ENCODE measurements at regions not wholly inside any gene's neighbourhood (a gene's known extent, or its start where the extent isn't known, plus 50 kb on each side); places are given as distances from the start of the nearest gene placed in this dataset.
A peak's percentile ranks its signal among the peaks of the same experiment; 100 is the strongest.

DNA sequence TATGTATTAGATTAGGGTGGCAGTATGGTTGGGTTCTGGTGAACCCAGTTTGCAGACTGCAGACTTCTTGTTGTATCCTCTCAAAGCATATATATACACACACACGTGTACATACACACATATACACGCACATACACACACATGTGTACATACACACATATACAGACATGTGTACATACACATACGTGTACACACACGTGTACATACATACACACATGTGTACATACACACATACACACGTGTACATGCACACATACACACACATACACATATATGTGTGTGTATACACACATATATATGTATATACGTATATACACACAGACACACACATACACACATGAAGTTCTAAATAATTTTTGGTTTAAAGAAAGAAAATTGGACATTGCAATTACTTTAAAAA, 780.2 kb downstream of the FLRT2 start:
- no peaks in the 10 kb centered on the region for H3K4me1 Mint-ChIP-seq (ENCODE audit: unreplicated experiment)
- H3K9me3 Mint-ChIP-seq (ENCODE audit: unreplicated experiment) = peaks cover 7% of the 10 kb centered on the region
- TF ChIP-seq, protein P1, sequence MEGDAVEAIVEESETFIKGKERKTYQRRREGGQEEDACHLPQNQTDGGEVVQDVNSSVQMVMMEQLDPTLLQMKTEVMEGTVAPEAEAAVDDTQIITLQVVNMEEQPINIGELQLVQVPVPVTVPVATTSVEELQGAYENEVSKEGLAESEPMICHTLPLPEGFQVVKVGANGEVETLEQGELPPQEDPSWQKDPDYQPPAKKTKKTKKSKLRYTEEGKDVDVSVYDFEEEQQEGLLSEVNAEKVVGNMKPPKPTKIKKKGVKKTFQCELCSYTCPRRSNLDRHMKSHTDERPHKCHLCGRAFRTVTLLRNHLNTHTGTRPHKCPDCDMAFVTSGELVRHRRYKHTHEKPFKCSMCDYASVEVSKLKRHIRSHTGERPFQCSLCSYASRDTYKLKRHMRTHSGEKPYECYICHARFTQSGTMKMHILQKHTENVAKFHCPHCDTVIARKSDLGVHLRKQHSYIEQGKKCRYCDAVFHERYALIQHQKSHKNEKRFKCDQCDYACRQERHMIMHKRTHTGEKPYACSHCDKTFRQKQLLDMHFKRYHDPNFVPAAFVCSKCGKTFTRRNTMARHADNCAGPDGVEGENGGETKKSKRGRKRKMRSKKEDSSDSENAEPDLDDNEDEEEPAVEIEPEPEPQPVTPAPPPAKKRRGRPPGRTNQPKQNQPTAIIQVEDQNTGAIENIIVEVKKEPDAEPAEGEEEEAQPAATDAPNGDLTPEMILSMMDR (IDR thresholded peaks at IDR 0.05) = no peak
- no peaks in the 10 kb centered on the region for H3K27me3 Mint-ChIP-seq (ENCODE audit: unreplicated experiment)
- H3K4me3 Mint-ChIP-seq (ENCODE audit: unreplicated experiment) = no peak overlapping the region
- peaks cover 1% of the 10 kb centered on the region for H3K36me3 Mint-ChIP-seq (ENCODE audit: unreplicated experiment)
- DNase-seq (ENCODE audit: extremely low spot score, unreplicated experiment) = no peak
- H3K27ac Mint-ChIP-seq (ENCODE audit: unreplicated experiment) = no peak overlapping the region

DNA sequence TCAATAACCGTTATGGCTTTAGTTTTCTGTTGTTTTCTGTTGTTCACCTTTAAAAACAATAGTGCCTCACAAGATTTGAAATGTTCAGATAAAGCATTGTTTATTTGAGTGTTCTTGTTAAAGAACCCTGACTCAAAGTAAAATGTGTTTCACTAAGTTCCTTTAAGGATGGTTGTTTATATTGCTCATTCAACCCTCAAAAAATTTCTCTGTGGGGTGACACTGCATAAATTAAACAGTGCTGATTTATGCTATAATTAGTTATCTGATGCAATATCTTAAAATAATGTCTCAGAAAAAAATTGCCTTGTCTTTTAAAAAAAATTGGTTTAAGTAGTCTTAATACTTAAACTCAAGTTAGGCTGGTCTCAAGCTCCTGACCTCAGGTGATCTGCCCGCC, 775.1 kb downstream of the FLRT2 start:
- TF ChIP-seq, protein P1 (IDR thresholded peaks at IDR 0.05) = no peak
- peaks cover 7% of the 10 kb centered on the region for H3K9me3 Mint-ChIP-seq (ENCODE audit: unreplicated experiment)
- DNase-seq (ENCODE audit: extremely low spot score, unreplicated experiment) = no peak
- no peaks in the 10 kb centered on the region for H3K27me3 Mint-ChIP-seq (ENCODE audit: unreplicated experiment)
- peaks cover 2% of the 10 kb centered on the region for H3K4me1 Mint-ChIP-seq (ENCODE audit: unreplicated experiment)
- no peak overlapping the region for H3K4me3 Mint-ChIP-seq (ENCODE audit: unreplicated experiment)
- peaks cover 2% of the 10 kb centered on the region for H3K36me3 Mint-ChIP-seq (ENCODE audit: unreplicated experiment)
- no peak overlapping the region for H3K27ac Mint-ChIP-seq (ENCODE audit: unreplicated experiment)

DNA sequence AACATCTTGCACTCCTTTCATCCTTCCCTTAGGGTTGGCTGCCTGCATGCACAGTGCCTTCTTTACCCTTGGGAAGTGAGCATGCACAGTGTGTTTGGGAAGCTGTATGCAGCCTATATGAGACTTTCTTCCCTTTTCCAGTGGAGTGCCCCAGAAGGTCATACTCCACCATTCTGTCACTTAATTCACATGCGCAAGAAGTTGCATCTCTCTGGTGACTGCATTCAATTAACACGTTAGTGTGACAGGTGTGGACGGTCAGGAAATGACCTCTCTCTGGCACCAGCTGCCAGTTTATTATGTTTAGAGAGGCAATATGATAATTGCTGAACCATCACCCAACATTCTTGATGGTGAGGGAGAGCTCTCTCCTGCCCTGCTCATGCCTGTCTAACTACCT, 770.0 kb downstream of the FLRT2 start:
- H3K36me3 Mint-ChIP-seq (ENCODE audit: unreplicated experiment) = peaks cover 2% of the 10 kb centered on the region
- TF ChIP-seq, protein P1 (IDR thresholded peaks at IDR 0.05) = no peak
- no peaks in the 10 kb centered on the region for H3K9me3 Mint-ChIP-seq (ENCODE audit: unreplicated experiment)
- H3K27me3 Mint-ChIP-seq (ENCODE audit: unreplicated experiment) = no peaks in the 10 kb centered on the region
- H3K4me3 Mint-ChIP-seq (ENCODE audit: unreplicated experiment) = no peak overlapping the region
- no peak overlapping the region for H3K27ac Mint-ChIP-seq (ENCODE audit: unreplicated experiment)
- DNase-seq (ENCODE audit: extremely low spot score, unreplicated experiment) = no peak
- peaks cover 35% of the 10 kb centered on the region for H3K4me1 Mint-ChIP-seq (ENCODE audit: unreplicated experiment)

DNA sequence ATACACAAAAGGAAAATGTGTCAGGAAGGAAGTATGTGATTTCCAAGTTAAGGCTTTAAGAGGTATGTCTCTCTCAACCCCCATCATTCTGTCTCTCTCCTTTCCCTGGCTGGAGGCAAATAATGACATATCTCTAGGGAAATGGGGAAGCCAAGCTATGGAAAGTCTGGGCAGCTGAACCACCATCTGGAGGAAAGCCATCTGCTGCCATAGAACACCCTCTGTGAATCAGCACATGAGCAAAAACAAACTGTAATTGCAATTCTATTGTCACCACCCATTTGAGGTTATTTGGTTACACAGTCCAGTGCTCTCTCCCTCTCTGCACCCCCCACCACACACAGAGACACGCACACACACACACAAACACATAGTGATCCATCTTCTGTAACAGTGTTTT, 766.2 kb downstream of the FLRT2 start:
- no peak overlapping the region for H3K4me3 Mint-ChIP-seq (ENCODE audit: unreplicated experiment)
- no peaks in the 10 kb centered on the region for H3K27me3 Mint-ChIP-seq (ENCODE audit: unreplicated experiment)
- H3K27ac Mint-ChIP-seq (ENCODE audit: unreplicated experiment) = peak overlapping the region; percentile 24
- no peaks in the 10 kb centered on the region for H3K9me3 Mint-ChIP-seq (ENCODE audit: unreplicated experiment)
- DNase-seq (ENCODE audit: extremely low spot score, unreplicated experiment) = peak; percentile 84
- H3K4me1 Mint-ChIP-seq (ENCODE audit: unreplicated experiment) = peaks cover 48% of the 10 kb centered on the region
- TF ChIP-seq, protein P1 (IDR thresholded peaks at IDR 0.05) = no peak
- H3K36me3 Mint-ChIP-seq (ENCODE audit: unreplicated experiment) = peaks cover 2% of the 10 kb centered on the region

DNA sequence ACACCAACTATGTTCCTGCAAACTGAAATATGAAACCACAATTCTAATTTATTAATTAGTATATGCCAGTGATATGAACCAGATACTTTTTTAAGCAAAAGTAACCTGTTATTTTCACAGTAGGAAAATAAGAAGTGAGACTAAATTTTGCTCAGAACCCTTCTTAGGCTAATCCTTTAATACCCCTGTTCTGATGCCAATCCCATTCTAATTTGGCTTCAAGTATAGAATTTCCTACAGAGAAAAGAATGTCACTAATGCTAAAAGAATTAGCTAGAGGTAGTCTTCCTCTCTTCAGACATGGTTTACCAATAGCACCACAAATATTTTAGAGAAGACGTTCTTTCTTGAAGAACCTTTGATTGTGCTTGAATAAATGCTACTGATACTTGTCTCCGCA, 758.4 kb downstream of the FLRT2 start:
- Mint-ChIP-seq H3K27ac (ENCODE audit: unreplicated experiment) (no peak overlapping the region), H3K9me3 (ENCODE audit: unreplicated experiment) (peaks cover 6% of the 10 kb centered on the region), H3K4me1 (ENCODE audit: unreplicated experiment) (peaks cover 7% of the 10 kb centered on the region), H3K4me3 (ENCODE audit: unreplicated experiment) (no peak overlapping the region), H3K27me3 (ENCODE audit: unreplicated experiment) (no peaks in the 10 kb centered on the region), H3K36me3 (ENCODE audit: unreplicated experiment) (no peaks in the 10 kb centered on the region)
- DNase-seq (ENCODE audit: extremely low spot score, unreplicated experiment) = no peak
- TF ChIP-seq, protein P1 (IDR thresholded peaks at IDR 0.05) = no peak

Data from osteocyte (in vitro differentiated cells).